GM12892 (cell line): ENCODE measurements at regions not wholly inside any gene's neighbourhood (a gene's known extent, or its start where the extent isn't known, plus 50 kb on each side); places are given as distances from the start of the nearest gene placed in this dataset.
"Not testable (repeated sequence)": the region's sequence is repeated elsewhere in the genome, so short reads cannot be mapped to it uniquely, and the experiment has no call there.

Experiments used
- DNase-seq: peaks from one replicate; pipeline ENCODE4 v3.0.0; 2011; ENCODE audit not compliant: insufficient read length
- FAIRE-seq: peaks from 2 replicates; lab custom pipeline; 2011; peaks lifted over from hg19 to GRCh38; lab: Jason Lieb, UNC
- POLR2A ChIP-seq: IDR thresholded peaks from 2 replicates; pipeline ENCODE4 v1.6.1; 2011; ENCODE audit warnings: low read depth, low read length, control low read depth
- POLR2AphosphoS5 ChIP-seq: IDR thresholded peaks from 2 replicates; pipeline ENCODE4 v1.6.1; 2011; ENCODE audit warnings: low read depth, low read length, control low read depth
- TAF1 ChIP-seq: IDR thresholded peaks from 2 replicates; pipeline ENCODE4 v1.6.1; 2011; ENCODE audit warnings: low read depth, mild to moderate bottlenecking, control low read depth, low read length, borderline replicate concordance

DNA sequence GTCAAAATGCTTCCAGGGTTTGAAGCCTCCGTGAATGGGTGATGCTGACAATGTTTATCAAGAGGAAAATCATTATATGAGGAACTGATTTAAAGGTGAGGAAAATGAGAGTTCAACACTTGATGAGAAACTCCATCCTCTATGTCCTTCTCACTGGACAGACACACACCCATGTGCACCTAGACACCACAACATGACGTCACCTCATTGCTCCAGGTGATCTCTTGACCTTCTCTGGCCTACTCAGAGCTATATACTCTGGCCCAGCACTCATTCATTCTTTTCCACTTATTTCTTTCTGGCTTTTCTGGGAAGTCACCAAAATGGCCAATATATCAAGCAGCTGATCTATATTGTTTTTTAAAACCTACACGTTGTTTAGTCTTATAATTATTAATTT, 778.7 kb upstream of the PCDH20 start:
- DNase-seq (no peak), FAIRE-seq (no peak)
- no peak for TF ChIP-seq POLR2A
- no peak for TF ChIP-seq POLR2AphosphoS5
- TF ChIP-seq TAF1, result no peak

DNA sequence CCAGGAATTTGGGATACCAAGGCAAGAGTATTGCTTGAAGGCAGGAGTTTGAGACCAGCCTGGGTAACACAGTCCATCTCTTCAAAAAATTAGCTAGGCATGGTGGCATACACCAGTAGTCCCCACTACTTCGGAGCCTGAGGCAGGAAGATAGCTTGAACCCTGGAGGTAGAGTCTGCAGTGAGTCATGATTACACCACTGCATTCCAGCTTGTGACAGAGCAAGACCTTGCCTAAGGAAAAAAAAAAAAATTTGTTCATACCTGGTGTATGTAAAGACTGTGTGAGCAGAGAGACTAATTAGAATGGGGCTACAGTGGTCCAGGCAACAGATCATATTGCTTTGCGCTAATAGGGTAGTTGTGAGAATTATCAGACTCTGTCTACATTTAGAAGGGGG, 778.3 kb upstream of the PCDH20 start:
- FAIRE-seq, result no peak
- TF ChIP-seq POLR2AphosphoS5, result no peak
- no peak for TF ChIP-seq POLR2A
- TF ChIP-seq TAF1, result no peak
- no peak for DNase-seq

DNA sequence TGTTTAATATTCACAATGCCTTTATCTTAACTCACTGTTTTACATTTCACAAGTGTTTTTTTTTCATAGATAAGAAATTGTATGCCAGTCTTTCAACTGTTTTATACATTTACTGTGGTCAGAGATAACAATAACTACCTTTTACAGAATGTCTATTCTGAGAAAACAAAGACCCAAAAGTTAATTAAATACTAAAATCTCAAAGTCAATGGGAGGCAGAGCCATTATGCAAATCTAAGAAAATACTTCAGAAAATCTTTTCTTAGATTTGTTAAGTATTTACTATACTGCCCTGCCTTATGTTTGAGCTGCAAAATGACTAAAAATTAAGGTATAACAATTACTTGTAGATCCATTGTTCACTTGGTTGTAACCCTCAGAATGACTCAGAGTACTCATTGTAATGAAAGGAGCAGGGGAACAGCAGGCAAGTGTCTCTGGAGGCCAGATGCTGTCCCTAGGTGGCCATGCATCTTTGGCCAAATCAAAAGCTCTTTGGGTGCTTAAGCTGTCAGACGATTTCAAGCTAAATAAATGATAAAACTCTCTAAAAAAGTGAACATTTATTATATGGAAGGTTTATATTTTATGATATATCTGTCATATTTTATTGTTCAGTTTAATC, 770.1 kb upstream of the PCDH20 start:
- TF ChIP-seq POLR2AphosphoS5 (no peak), TAF1 (no peak), POLR2A (no peak)
- no peak for DNase-seq
- FAIRE-seq, result no peak

DNA sequence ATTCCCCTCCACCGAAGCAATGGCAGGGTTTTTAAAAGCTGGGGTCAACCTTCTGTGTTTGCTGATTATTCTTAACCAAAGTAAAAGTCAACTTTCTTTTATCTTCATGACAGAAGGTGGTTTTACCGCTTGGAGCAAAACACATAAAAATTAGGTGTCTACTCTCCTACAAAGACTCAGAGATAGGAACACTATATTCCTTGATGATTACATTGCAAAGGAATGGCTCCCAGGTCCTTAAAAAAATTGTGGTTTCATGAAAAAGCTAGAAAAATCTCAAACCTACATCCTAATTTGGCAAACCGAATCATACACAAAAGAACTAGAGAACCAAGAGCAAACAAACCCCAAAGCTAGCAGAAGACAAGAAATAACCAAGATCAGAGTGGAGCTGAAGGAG, 760.4 kb upstream of the PCDH20 start:
- DNase-seq (no peak), FAIRE-seq (no peak)
- TF ChIP-seq POLR2AphosphoS5 (no peak), TAF1 (no peak), POLR2A (no peak)

DNA sequence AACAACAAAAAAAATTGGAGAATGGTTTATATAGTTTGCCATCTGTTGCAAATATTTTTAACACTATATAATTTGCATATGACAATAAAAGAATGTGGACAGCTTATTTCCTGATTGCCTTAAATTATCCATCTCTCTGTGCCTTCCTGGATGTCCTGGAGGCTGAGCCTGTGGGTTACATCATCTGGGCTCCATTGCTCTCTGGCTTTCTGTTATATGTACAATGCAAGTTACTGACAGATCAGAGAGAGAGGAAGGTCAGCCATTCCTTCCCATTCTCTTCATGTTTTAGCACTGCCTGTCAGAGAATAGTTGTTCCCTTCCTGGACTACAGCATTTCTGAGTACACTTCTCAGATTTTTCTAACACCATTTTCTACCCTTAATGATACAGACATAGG, 758.3 kb upstream of the PCDH20 start:
- FAIRE-seq (no peak), DNase-seq (no peak)
- TF ChIP-seq POLR2AphosphoS5, result no peak
- no peak for TF ChIP-seq POLR2A
- no peak for TF ChIP-seq TAF1

DNA sequence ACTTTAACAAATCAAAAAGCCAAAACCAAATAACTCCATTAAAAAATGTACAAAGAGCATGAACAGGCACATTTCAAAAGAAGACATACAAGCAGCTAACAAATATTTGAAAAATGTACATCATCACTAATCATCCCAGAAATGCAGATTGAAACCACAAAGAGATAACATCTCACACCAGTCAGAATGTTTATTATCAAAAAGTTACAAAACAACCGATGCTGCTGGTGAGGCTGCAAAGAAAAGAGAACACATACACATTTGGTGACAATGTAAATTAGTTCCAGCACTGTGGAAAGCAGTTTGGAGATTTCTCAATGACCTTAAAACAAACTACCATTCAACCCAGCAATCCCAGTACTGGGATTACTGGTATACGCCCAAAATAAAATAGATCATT, 756.0 kb upstream of the PCDH20 start:
- no peak for DNase-seq
- no peak for FAIRE-seq
- TF ChIP-seq POLR2A, result no peak
- no peak for TF ChIP-seq POLR2AphosphoS5
- TF ChIP-seq TAF1, result no peak

DNA sequence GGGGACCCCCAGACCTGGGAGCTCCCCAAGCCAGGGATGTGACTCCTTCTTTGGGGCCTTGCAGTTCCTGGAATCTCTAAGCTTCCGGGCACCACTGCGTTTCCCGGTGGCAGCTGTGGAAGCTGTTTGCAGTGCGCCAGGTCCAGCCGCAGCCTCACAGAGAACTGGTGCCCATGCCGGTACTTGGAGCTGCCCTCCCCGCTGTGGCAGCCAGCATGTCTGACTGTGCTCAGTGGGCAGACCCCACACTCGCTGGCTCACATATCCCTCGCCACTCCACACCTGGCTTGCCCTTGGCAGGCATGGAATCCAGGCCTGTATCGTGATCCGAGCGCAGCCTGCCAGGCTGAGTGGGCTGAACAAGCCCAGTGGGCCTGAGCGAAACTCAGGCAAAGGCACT, 753.2 kb upstream of the PCDH20 start:
- FAIRE-seq (no peak), DNase-seq (no peak)
- no peak for TF ChIP-seq TAF1
- TF ChIP-seq POLR2A, result no peak
- no peak for TF ChIP-seq POLR2AphosphoS5

DNA sequence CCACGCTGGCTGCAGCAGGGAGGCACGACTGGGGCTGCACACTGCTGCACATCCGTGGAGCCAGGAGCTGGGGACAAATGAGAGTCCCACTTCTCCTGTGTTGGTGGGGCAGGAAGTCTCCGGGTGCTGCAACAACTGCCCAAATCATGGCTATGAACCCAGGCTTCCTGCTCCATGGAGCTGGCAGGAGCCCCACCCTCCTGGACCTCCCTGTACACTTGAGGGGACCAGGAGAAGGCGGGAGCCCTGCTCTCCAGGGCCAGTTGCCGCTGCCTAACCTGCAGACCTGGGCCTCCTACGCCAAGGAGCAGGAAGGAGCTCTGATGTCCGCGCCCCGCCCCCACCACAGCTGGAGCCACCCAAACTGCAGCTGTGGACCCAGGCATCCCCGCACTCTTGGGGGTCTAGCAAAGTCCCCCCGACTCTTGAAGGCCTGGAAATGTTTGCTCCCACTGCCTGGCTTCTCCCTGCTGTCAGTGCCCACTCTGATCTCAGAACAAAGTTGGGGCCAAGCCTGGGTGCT, 752.1 kb upstream of the PCDH20 start:
- no peak for FAIRE-seq
- no peak for TF ChIP-seq TAF1
- no peak for TF ChIP-seq POLR2AphosphoS5
- no peak for TF ChIP-seq POLR2A

DNA sequence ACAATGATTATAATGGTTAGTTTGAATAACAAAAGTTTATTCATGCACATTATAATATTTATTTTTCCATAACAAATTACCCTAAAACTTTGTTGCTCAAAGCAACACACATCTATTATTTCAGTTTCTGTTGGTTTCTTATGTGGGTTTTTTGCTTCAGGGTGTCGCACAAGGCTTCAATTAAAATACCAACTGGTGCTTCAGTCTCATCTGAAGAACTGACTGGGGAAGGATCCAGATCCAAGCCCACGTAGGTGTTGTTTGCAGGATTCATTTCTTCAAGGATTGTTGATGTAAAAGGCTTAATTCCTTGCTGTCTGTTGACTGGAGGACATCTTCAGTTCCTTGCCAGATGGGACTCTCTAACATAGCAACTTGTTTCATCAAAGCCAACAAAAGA, 747.2 kb upstream of the PCDH20 start:
- no peak for FAIRE-seq
- DNase-seq, result no peak
- TF ChIP-seq POLR2A (no peak), TAF1 (no peak), POLR2AphosphoS5 (no peak)

More for the DNA sequence above, 752.1 kb upstream of the PCDH20 start:
- no peak for DNase-seq

DNA sequence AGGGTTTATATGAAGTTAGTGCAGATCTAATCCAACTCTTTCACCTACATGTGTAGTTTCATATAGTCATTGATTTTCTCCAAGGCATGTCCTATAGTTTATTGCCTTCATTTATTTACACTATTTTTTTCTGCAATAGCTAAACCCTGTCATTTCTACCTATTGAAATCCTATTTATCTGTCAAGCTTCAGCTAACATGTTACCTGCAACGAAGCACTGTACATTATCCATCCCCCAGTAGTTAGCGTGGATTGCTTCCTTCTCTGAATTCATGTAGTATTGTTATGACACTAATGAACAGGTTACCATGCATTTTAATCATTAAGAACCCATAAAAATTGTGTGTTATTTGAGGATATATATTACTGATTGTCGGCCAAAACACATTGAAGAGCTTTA, 742.9 kb upstream of the PCDH20 start:
- no peak for TF ChIP-seq POLR2AphosphoS5
- no peak for FAIRE-seq

DNA sequence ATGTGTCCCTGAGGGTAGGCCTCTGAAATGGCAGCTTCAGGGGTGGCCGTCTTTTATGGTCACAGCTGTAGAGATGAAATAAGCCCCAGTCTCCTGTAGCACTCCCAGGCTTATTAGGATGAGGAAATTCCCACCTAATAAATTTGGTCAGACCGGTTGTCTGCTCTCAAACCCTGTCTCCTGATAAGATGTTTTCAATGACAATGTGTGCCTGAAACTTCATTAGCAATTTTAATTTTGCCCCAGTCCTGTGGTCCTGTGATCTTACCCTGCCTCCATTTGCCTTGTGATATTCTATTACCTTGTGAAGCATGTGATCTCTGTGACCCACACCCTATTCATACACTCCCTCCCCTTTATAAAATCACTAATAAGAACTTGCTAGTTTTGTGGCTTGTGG, 736.1 kb upstream of the PCDH20 start:
- not testable (repeated sequence) for FAIRE-seq, DNase-seq

More for the DNA sequence above, 742.9 kb upstream of the PCDH20 start:
- no peak for DNase-seq

DNA sequence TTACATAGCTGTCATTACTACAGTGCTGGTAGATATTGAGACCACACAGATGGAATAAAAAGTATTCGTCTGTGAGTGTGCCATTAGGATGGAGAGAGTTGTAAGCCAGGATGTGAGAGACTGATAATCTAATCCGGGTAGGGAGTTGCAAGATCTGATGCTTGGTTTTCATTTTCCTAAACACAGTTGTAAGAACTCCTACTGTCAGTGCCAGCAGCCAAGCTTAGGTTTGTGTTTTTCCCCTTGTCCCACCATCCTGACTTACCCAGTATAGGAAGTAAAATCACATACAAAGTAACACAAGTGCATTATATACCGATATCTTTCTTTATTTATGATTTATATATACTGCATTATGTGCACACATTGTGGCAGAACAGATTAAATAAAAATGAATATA, 726.4 kb upstream of the PCDH20 start:
- no peak for TF ChIP-seq TAF1
- no peak for TF ChIP-seq POLR2A
- TF ChIP-seq POLR2AphosphoS5, result no peak
- no peak for DNase-seq
- no peak for FAIRE-seq

DNA sequence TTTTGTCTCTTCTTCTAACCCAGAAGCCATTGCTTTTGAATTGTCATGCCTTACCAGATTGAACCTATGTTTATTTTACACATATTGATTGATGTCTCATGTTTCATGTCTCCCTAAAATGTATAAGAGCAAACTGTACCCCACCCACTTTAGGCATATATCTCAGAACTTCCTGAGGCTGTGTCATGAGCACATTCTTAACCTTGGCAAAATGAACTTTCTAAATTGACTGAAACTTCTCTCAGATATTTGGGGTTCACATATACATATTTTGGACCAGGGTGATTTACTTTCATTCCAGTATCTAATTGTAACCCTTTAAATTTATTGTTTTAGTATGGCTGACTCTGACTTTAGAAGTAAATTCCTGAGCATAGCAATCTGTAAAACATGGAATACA, 723.9 kb upstream of the PCDH20 start:
- FAIRE-seq (no peak), DNase-seq (no peak)
- TF ChIP-seq POLR2AphosphoS5 (no peak), POLR2A (no peak), TAF1 (no peak)

DNA sequence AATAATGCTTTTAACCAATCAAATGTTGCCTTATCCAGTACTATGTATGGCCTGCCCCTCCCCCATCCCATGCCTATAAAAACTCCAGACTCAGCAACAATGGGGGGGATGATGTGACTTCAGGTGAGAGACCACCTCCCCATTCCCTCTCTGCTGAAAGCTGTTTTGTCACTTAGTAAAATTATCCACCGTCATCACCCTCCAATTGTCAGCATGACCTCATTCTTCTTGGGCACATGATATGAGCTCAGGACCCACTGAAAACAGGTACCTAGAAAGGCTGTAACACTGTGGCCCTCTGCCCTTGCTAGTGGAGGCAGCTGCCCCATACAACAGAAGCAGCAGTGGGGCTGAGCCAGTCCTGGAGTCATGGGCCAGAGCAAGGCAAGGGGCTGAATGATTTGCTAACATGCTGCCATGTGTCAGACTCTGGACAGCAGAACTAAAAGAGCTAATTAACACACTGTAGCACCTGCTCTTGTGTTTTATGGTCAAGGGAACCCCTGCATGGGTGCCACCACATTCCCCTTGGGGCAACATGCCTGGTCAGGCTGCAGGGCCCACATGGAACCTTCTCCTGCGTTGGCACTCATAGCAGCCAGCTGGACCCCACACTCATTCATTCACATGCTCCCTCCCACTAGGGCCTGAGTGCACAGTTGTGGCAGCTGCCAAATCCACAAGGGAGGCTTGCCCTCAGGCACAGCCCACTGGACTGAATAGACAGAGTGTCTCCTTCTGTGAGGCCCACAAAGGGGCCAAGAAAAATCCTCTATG, 722.2 kb upstream of the PCDH20 start:
- FAIRE-seq (no peak), DNase-seq (no peak)
- TF ChIP-seq TAF1, result no peak
- TF ChIP-seq POLR2A, result no peak
- TF ChIP-seq POLR2AphosphoS5, result no peak
